Left kidney (tissue), 1 donor: ENCODE measurements at regions not wholly inside any gene's neighbourhood (a gene's known extent, or its start where the extent isn't known, plus 50 kb on each side); places are given as distances from the start of the nearest gene placed in this dataset.

Experiments
- DNase-seq: peaks from one replicate; pipeline ENCODE4 v3.0.0-alpha.2; 2013

- no peak for DNase-seq
Observed at GRCh38 chr10:111200505-111201186, 123.8 kb downstream of the ADRA2A start.

- peak; percentile 4 for DNase-seq
Observed at GRCh38 chr10:111203615-111204014, 126.8 kb downstream of the ADRA2A start.

- DNase-seq, result no peak
Observed at GRCh38 chr10:111204838-111205237, 128.0 kb downstream of the ADRA2A start.

GRCh38 chr10:111206521-111206920, 129.7 kb downstream of the ADRA2A start:
- no peak for DNase-seq

GRCh38 chr10:111207500-111207899, 130.7 kb downstream of the ADRA2A start:
- no peak for DNase-seq

GRCh38 chr10:111208951-111209350, 132.1 kb downstream of the ADRA2A start:
- no peak for DNase-seq

- no peak for DNase-seq
Observed at GRCh38 chr10:111209692-111210091, 132.9 kb downstream of the ADRA2A start.

GRCh38 chr10:111211241-111211640, 134.4 kb downstream of the ADRA2A start:
- no peak for DNase-seq

- DNase-seq, result no peak
Observed at GRCh38 chr10:111211706-111212105, 134.9 kb downstream of the ADRA2A start.

GRCh38 chr10:111221682-111222480, 145.1 kb downstream of the ADRA2A start:
- DNase-seq, result no peak

GRCh38 chr10:111222961-111223360, 146.1 kb downstream of the ADRA2A start:
- DNase-seq, result no peak

- DNase-seq, result no peak
Observed at GRCh38 chr10:111231779-111232178, 154.9 kb downstream of the ADRA2A start.

GRCh38 chr10:111233439-111233838, 156.6 kb downstream of the ADRA2A start:
- peak; percentile 19 for DNase-seq

GRCh38 chr10:111234234-111234913, 157.5 kb downstream of the ADRA2A start:
- no peak for DNase-seq

GRCh38 chr10:111234914-111235302, 158.1 kb downstream of the ADRA2A start:
- DNase-seq, result no peak

- no peak for DNase-seq
Observed at GRCh38 chr10:111240348-111240747, 163.5 kb downstream of the ADRA2A start.

GRCh38 chr10:111243126-111243525, 166.3 kb downstream of the ADRA2A start:
- DNase-seq, result no peak

- no peak for DNase-seq
Observed at GRCh38 chr10:111246136-111246535, 169.3 kb downstream of the ADRA2A start.

- no peak for DNase-seq
Observed at GRCh38 chr10:111246814-111247452, 170.1 kb downstream of the ADRA2A start.

- DNase-seq, result no peak
Observed at GRCh38 chr10:111247781-111248389, 171.1 kb downstream of the ADRA2A start.

GRCh38 chr10:111249925-111250324, 173.1 kb downstream of the ADRA2A start:
- no peak for DNase-seq

- no peak for DNase-seq
Observed at GRCh38 chr10:111261081-111261615, 184.3 kb downstream of the ADRA2A start.
